Upper lobe of right lung (tissue), 1 donor: ENCODE measurements at regions not wholly inside any gene's neighbourhood (a gene's known extent, or its start where the extent isn't known, plus 50 kb on each side); places are given as distances from the start of the nearest gene placed in this dataset.
"Not testable (repeated sequence)": the region's sequence is repeated elsewhere in the genome, so short reads cannot be mapped to it uniquely, and the experiment has no call there.

Source experiments
- ATAC-seq: fragments of 200-7000 bp; cut with Tn5 transposase; one replicate; pipeline ENCODE4 v1.9.1; 2020; ENCODE audit warnings: mild to moderate bottlenecking, moderate library complexity
- DNase-seq: peaks from one replicate; pipeline ENCODE4 v3.0.0-alpha.2; 2020
- H3K27ac ChIP-seq: fragments of 200-600 bp; one replicate; pipeline ENCODE4 v1.8.0; 2022
- H3K27me3 ChIP-seq: fragments of 200-600 bp; one replicate; pipeline ENCODE4 v1.8.0; 2022; ENCODE audit warnings: mild to moderate bottlenecking
- H3K36me3 ChIP-seq: fragments of 200-600 bp; one replicate; pipeline ENCODE4 v1.8.0; 2022
- H3K4me1 ChIP-seq: fragments of 200-600 bp; one replicate; pipeline ENCODE4 v1.8.0; 2022
- H3K4me3 ChIP-seq: fragments of 200-600 bp; one replicate; pipeline ENCODE4 v1.8.0; 2022; ENCODE audit warnings: mild to moderate bottlenecking
- H3K9me3 ChIP-seq: fragments of 200-600 bp; one replicate; pipeline ENCODE4 v1.8.0; 2022
- CTCF ChIP-seq: fragments of 200-600 bp; IDR thresholded peaks from one replicate; pipeline ENCODE4 v1.8.0; 2022; ENCODE audit warnings: antibody characterized with exemption
- intact Hi-C: fragments of 100-400 bp; cut with DNase I; formaldehyde crosslinking; loops from one replicate; pipeline ENCODE4 v1.11.0; 2022
- donor health status: DM: no; HTN: yes; CAD: no; lungs with severe emphysema.

DNA sequence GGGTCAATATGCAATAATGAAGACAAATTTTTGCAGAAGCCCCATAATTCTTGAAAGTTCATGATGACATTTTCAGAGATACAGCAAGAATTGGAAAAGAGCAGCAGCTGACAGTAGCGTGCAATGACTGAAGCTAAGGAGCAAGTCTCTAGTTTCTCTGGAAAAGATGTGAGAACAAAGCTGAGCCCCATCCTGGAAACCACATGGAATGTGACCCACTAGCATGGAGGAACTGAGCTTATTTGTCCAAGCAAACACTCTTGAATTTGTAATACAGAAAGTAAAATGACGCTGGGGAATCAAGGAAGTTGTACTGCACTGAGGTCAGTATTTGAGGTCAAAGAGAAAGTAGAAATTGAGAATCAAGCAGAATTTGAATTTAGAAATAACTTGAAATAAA lies 1447.2 kb downstream of the FSTL5 start:
- no peaks in the 10 kb centered on the region for H3K9me3 ChIP-seq
- no peak overlapping the region for H3K4me3 ChIP-seq
- no peak for TF ChIP-seq CTCF
- DNase-seq = no peak
- no peak overlapping the region for H3K27ac ChIP-seq
- no peaks in the 10 kb centered on the region for H3K36me3 ChIP-seq
- no peaks in the 10 kb centered on the region for H3K4me1 ChIP-seq
- ATAC-seq = no peak
- intact Hi-C loops = no loop called here
- H3K27me3 ChIP-seq = no peaks in the 10 kb centered on the region

DNA sequence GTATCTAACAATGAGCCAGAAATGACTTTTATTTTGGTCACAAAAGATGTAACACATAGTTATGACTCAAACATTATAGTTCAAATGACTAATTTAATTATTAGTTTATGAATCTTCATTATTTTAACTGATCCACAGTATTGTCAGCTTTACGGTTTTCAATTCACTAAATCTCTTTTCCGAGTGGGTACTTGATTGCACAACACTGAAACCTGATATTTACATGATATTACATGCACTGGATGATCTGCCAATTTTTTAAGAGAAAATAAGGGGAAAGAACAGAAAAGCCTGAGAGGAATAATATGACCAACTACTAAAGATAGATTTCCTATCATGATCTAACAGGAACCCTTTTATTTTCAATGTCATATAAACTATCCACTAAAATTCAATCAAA lies 1446.0 kb downstream of the FSTL5 start:
- TF ChIP-seq CTCF = no peak
- H3K27ac ChIP-seq = no peak overlapping the region
- no peak for ATAC-seq
- no peaks in the 10 kb centered on the region for H3K27me3 ChIP-seq
- H3K4me1 ChIP-seq = no peaks in the 10 kb centered on the region
- no peaks in the 10 kb centered on the region for H3K36me3 ChIP-seq
- no peak overlapping the region for H3K4me3 ChIP-seq
- intact Hi-C loops = no loop called here
- H3K9me3 ChIP-seq = no peaks in the 10 kb centered on the region
- DNase-seq = no peak

DNA sequence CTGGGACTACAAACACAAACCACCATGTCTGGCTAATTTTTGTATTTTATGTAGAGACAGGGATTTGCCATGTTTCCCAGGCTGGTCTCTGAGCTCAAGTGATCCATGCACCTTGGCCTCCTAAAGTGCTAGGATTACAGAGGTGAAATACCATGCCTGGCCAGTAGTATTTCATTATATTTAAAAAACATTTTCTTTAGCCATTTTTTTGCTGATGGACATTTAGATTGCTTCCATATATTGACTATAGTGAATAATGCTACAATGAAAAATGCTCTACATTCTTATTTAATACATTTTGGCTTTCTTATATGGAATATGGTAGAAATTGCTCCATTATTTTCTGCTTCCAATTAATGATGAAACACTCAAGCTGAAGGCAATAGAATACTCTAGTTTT lies 1439.7 kb downstream of the FSTL5 start:
- no peaks in the 10 kb centered on the region for H3K27me3 ChIP-seq
- H3K27ac ChIP-seq = no peak overlapping the region
- DNase-seq (no peak), ATAC-seq (no peak)
- no peaks in the 10 kb centered on the region for H3K4me1 ChIP-seq
- intact Hi-C loops = no loop called here
- H3K36me3 ChIP-seq = no peaks in the 10 kb centered on the region
- no peak for TF ChIP-seq CTCF
- no peak overlapping the region for H3K4me3 ChIP-seq
- H3K9me3 ChIP-seq = no peaks in the 10 kb centered on the region

DNA sequence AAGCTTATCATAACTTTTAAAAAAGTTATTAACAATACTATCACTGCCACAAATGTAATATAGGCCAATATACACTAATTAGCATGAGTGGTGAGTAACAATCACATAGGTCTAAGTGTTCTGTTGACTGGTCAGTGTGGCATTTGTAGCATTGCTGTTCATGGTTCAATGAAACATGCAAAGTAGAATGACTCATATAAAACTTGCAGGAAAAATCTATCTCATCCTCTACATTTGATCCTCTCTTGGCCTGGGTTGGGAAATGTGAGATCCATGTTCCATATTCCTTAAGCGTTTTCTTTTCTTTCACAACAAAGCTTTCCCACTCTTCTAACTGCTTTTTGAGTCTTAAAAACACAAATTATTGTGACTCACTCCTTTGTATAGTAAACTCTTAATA lies 1418.7 kb downstream of the FSTL5 start:
- ATAC-seq = no peak
- no peak for DNase-seq
- H3K4me1 ChIP-seq = no peaks in the 10 kb centered on the region

GRCh38 chr4:160746585-160746984 lies 1417.2 kb downstream of the FSTL5 start:
- intact Hi-C loops, H3K4me1 ChIP-seq, H3K9me3 ChIP-seq, H3K27ac ChIP-seq, H3K36me3 ChIP-seq, ATAC-seq, H3K27me3 ChIP-seq, H3K4me3 ChIP-seq: not testable (repeated sequence)
- DNase-seq = peak; percentile 53

More for the DNA sequence above, 1418.7 kb downstream of the FSTL5 start:
- H3K27ac ChIP-seq = no peak overlapping the region
- no peaks in the 10 kb centered on the region for H3K36me3 ChIP-seq
- intact Hi-C loops = no loop called here
- TF ChIP-seq CTCF = no peak
- H3K27me3 ChIP-seq = no peaks in the 10 kb centered on the region
- H3K9me3 ChIP-seq = no peaks in the 10 kb centered on the region
- no peak overlapping the region for H3K4me3 ChIP-seq

GRCh38 chr4:160772668-160773067 lies 1391.1 kb downstream of the FSTL5 start:
- Histone ChIP-seq H3K4me1 (no peaks in the 10 kb centered on the region), H3K4me3 (no peak overlapping the region), H3K27me3 (no peaks in the 10 kb centered on the region), H3K36me3 (no peaks in the 10 kb centered on the region), H3K9me3 (no peaks in the 10 kb centered on the region), H3K27ac (no peak overlapping the region)
- intact Hi-C loops = no loop called here
- DNase-seq (no peak), ATAC-seq (no peak)
- no peak for TF ChIP-seq CTCF
